ENCODE measurements at regions not wholly inside any gene's neighbourhood (a gene's known extent, or its start where the extent isn't known, plus 50 kb on each side); places are given as distances from the start of the nearest gene placed in this dataset.

GRCh38 chr7:116614499-116615262, 57.3 kb upstream of the MET start:
- no peak overlapping the region for H3K27ac ChIP-seq (ENCODE audit: insufficient read depth in 1 of 2, low read depth in 1 of 2, low read length in 2 of 2, poor library complexity in 1 of 2, severe bottlenecking in 2 of 2)
- ChIA-PET CTCF (interaction anchor here (1.5 kb wide), 1 partner anchor 23 kb away, joined by 5 read pairs; no protein-coding TSS in a partner anchor), POLR2A (no interaction called here)
- no peak overlapping the region for H3K4me3 ChIP-seq (ENCODE audit: control insufficient read depth in 1 of 7, extremely low read depth in 1 of 7, insufficient read depth in 4 of 7, low read depth in 2 of 7, low read length in 6 of 7)
- H3K36me3 ChIP-seq (ENCODE audit: control insufficient read depth in 4 of 4, insufficient read depth in 4 of 4, low read length in 3 of 4), result no peaks in the 10 kb centered on the region
- 90% methylated on average over 6 of the region's 7 CpGs for WGBS (ENCODE audit: insufficient coverage)
- H3K4me1 ChIP-seq (ENCODE audit: control extremely low read depth in 1 of 4, control insufficient read depth in 4 of 4, insufficient read depth in 4 of 4, low read length in 3 of 4), result peaks cover 3 to 9% (median 5%) of the 10 kb centered on the region in 4 experiments
- peaks cover 0 to 4% (median 0%) of the 10 kb centered on the region in 5 experiments for H3K27me3 ChIP-seq (replicated peaks in 2 of 5; ENCODE audit: control insufficient read depth in 4 of 5, insufficient read depth in 5 of 5, low read length in 4 of 5)
- no peaks in the 10 kb centered on the region for H3K9me3 ChIP-seq (ENCODE audit: control extremely low read depth in 1 of 5, control insufficient read depth in 4 of 5, insufficient read depth in 2 of 5, low read depth in 1 of 5, low read length in 4 of 5)
- DNase-seq, result peak in 2 of 3 donors; percentile 31 to 44

GRCh38 chr7:116616555-116617059, 55.4 kb upstream of the MET start:
- no peak overlapping the region for H3K4me3 ChIP-seq (ENCODE audit: control insufficient read depth in 1 of 7, extremely low read depth in 1 of 7, insufficient read depth in 4 of 7, low read depth in 2 of 7, low read length in 6 of 7)
- 100% methylated on average over 2 of the region's 2 CpGs for WGBS (ENCODE audit: insufficient coverage)
- DNase-seq, result no peak
- peaks cover 0 to 13% (median 4%) of the 10 kb centered on the region in 5 experiments for H3K9me3 ChIP-seq (ENCODE audit: control extremely low read depth in 1 of 5, control insufficient read depth in 4 of 5, insufficient read depth in 2 of 5, low read depth in 1 of 5, low read length in 4 of 5)
- POLR2A ChIA-PET, result no interaction called here
- no peak overlapping the region for H3K27ac ChIP-seq (ENCODE audit: insufficient read depth in 1 of 2, low read depth in 1 of 2, low read length in 2 of 2, poor library complexity in 1 of 2, severe bottlenecking in 2 of 2)
- H3K36me3 ChIP-seq (ENCODE audit: control insufficient read depth in 4 of 4, insufficient read depth in 4 of 4, low read length in 3 of 4), result no peaks in the 10 kb centered on the region
- CTCF ChIA-PET, result no interaction called here
- no peaks in the 10 kb centered on the region for H3K4me1 ChIP-seq (ENCODE audit: control extremely low read depth in 1 of 4, control insufficient read depth in 4 of 4, insufficient read depth in 4 of 4, low read length in 3 of 4)
- H3K27me3 ChIP-seq (replicated peaks in 2 of 5; ENCODE audit: control insufficient read depth in 4 of 5, insufficient read depth in 5 of 5, low read length in 4 of 5), result peaks cover 0 to 4% (median 0%) of the 10 kb centered on the region in 5 experiments

GRCh38 chr7:116617878-116618277, 54.1 kb upstream of the MET start:
- peaks cover 0 to 13% (median 4%) of the 10 kb centered on the region in 5 experiments for H3K9me3 ChIP-seq (ENCODE audit: control extremely low read depth in 1 of 5, control insufficient read depth in 4 of 5, insufficient read depth in 2 of 5, low read depth in 1 of 5, low read length in 4 of 5)
- POLR2A ChIA-PET, result no interaction called here
- H3K36me3 ChIP-seq (ENCODE audit: control insufficient read depth in 4 of 4, insufficient read depth in 4 of 4, low read length in 3 of 4), result no peaks in the 10 kb centered on the region
- WGBS (ENCODE audit: insufficient coverage), result 100% methylated on average over 1 of the region's 4 CpGs
- no peak overlapping the region for H3K27ac ChIP-seq (ENCODE audit: insufficient read depth in 1 of 2, low read depth in 1 of 2, low read length in 2 of 2, poor library complexity in 1 of 2, severe bottlenecking in 2 of 2)
- no peak overlapping the region for H3K4me3 ChIP-seq (ENCODE audit: control insufficient read depth in 1 of 7, extremely low read depth in 1 of 7, insufficient read depth in 4 of 7, low read depth in 2 of 7, low read length in 6 of 7)
- H3K27me3 ChIP-seq (replicated peaks in 2 of 5; ENCODE audit: control insufficient read depth in 4 of 5, insufficient read depth in 5 of 5, low read length in 4 of 5), result peaks cover 0 to 5% (median 0%) of the 10 kb centered on the region in 5 experiments
- no peaks in the 10 kb centered on the region for H3K4me1 ChIP-seq (ENCODE audit: control extremely low read depth in 1 of 4, control insufficient read depth in 4 of 4, insufficient read depth in 4 of 4, low read length in 3 of 4)
- no peak for DNase-seq
- CTCF ChIA-PET, result no interaction called here

GRCh38 chr7:116618338-116619128, 53.5 kb upstream of the MET start:
- Histone ChIP-seq H3K4me1 (ENCODE audit: control extremely low read depth in 1 of 4, control insufficient read depth in 4 of 4, insufficient read depth in 4 of 4, low read length in 3 of 4) (no peaks in the 10 kb centered on the region), H3K36me3 (ENCODE audit: control insufficient read depth in 4 of 4, insufficient read depth in 4 of 4, low read length in 3 of 4) (no peaks in the 10 kb centered on the region), H3K27ac (ENCODE audit: insufficient read depth in 1 of 2, low read depth in 1 of 2, low read length in 2 of 2, poor library complexity in 1 of 2, severe bottlenecking in 2 of 2) (no peak overlapping the region), H3K27me3 (replicated peaks in 2 of 5; ENCODE audit: control insufficient read depth in 4 of 5, insufficient read depth in 5 of 5, low read length in 4 of 5) (peaks cover 0 to 3% (median 0%) of the 10 kb centered on the region in 5 experiments), H3K4me3 (ENCODE audit: control insufficient read depth in 1 of 7, extremely low read depth in 1 of 7, insufficient read depth in 4 of 7, low read depth in 2 of 7, low read length in 6 of 7) (no peak overlapping the region), H3K9me3 (ENCODE audit: control extremely low read depth in 1 of 5, control insufficient read depth in 4 of 5, insufficient read depth in 2 of 5, low read depth in 1 of 5, low read length in 4 of 5) (peaks cover 0 to 13% (median 4%) of the 10 kb centered on the region in 5 experiments)
- CTCF ChIA-PET, result interaction anchor here (1.3 kb wide), 1 partner anchor 28 kb away, joined by 4 read pairs; no protein-coding TSS in a partner anchor
- 100% methylated on average over 1 of the region's 3 CpGs for WGBS (ENCODE audit: insufficient coverage)
- POLR2A ChIA-PET, result no interaction called here
- no peak for DNase-seq

GRCh38 chr7:116621649-116622048, 50.3 kb upstream of the MET start:
- H3K4me3 ChIP-seq (ENCODE audit: control insufficient read depth in 1 of 7, extremely low read depth in 1 of 7, insufficient read depth in 4 of 7, low read depth in 2 of 7, low read length in 6 of 7), result no peak overlapping the region
- peaks cover 0 to 3% (median 0%) of the 10 kb centered on the region in 5 experiments for H3K27me3 ChIP-seq (replicated peaks in 2 of 5; ENCODE audit: control insufficient read depth in 4 of 5, insufficient read depth in 5 of 5, low read length in 4 of 5)
- DNase-seq, result peak in 2 of 3 donors; percentile 26 to 43
- 100% methylated on average over 1 of the region's 5 CpGs for WGBS (ENCODE audit: insufficient coverage)
- CTCF ChIA-PET, result interaction anchor here (0.9 to 2.3 kb wide), 2 partner anchors 30 to 51 kb away, joined by 4 read pairs; partner anchors contain the start of gene MET
- POLR2A ChIA-PET, result no interaction called here
- no peaks in the 10 kb centered on the region for H3K36me3 ChIP-seq (ENCODE audit: control insufficient read depth in 4 of 4, insufficient read depth in 4 of 4, low read length in 3 of 4)
- no peaks in the 10 kb centered on the region for H3K4me1 ChIP-seq (ENCODE audit: control extremely low read depth in 1 of 4, control insufficient read depth in 4 of 4, insufficient read depth in 4 of 4, low read length in 3 of 4)
- H3K27ac ChIP-seq (ENCODE audit: insufficient read depth in 1 of 2, low read depth in 1 of 2, low read length in 2 of 2, poor library complexity in 1 of 2, severe bottlenecking in 2 of 2), result no peak overlapping the region
- peaks cover 0 to 13% (median 4%) of the 10 kb centered on the region in 5 experiments for H3K9me3 ChIP-seq (ENCODE audit: control extremely low read depth in 1 of 5, control insufficient read depth in 4 of 5, insufficient read depth in 2 of 5, low read depth in 1 of 5, low read length in 4 of 5)
